AG10803 (cell line): ENCODE measurements at regions not wholly inside any gene's neighbourhood (a gene's known extent, or its start where the extent isn't known, plus 50 kb on each side); places are given as distances from the start of the nearest gene placed in this dataset.
A peak's percentile ranks its signal among the peaks of the same experiment; 100 is the strongest.

Experiments used
- DNase-seq: peaks from one replicate; pipeline ENCODE4 v3.0.0; 2010; ENCODE audit warnings: low read depth
- H3K4me3 ChIP-seq: 2 replicates; pipeline ENCODE4 v1.5.1; 2011; ENCODE audit warnings: mild to moderate bottlenecking, low read length, control low read depth
- CTCF ChIP-seq: conservative IDR thresholded peaks from 2 replicates; pipeline ENCODE4 v1.5.1; 2011; ENCODE audit warnings: mild to moderate bottlenecking, low read length, control low read depth, inconsistent platforms

GRCh38 chr4:175946472-175947116, 119.0 kb upstream of the WDR17 start:
- no peak overlapping the region for H3K4me3 ChIP-seq
- DNase-seq = peak; percentile 1

DNA sequence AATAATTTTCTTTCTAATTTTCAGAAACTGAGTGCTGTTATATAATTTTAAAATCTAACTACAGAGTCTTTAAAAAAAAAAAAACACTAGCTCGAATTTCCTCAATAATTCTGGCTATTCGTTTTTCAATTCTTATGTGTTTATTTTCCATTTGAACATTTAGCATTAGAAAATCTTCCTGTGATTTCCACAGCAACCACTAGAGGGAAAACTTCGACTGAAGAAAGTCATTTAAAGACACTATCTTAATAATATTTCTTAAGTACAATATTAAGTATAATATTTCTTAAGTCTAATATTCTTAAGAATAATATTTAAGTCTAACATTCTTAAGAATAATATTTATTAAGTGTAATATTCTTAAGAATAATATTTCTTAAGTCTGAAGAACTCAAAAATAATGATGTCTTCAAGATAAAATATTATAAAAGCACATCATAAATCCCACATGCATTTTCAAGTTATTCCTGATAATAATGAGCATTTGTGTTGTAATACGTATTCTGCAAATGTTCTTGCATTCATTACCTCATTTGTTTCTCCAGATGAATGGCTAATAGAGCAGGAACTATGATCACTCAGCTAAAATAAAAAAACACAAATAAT, 118.4 kb upstream of the WDR17 start:
- peak; percentile 74 for TF ChIP-seq CTCF
- no peak overlapping the region for H3K4me3 ChIP-seq
- peak; percentile 38 for DNase-seq

More at GRCh38 chr4:175946472-175947116, 119.0 kb upstream of the WDR17 start:
- peak; percentile 3 for TF ChIP-seq CTCF

GRCh38 chr4:175951794-175952193, 113.8 kb upstream of the WDR17 start:
- H3K4me3 ChIP-seq = no peak overlapping the region
- TF ChIP-seq CTCF = no peak
- no peak for DNase-seq

- no peak for TF ChIP-seq CTCF
- DNase-seq = no peak
- no peak overlapping the region for H3K4me3 ChIP-seq
These were observed 112.5 kb upstream of the WDR17 start for GRCh38 chr4:175953116-175953515.

DNA sequence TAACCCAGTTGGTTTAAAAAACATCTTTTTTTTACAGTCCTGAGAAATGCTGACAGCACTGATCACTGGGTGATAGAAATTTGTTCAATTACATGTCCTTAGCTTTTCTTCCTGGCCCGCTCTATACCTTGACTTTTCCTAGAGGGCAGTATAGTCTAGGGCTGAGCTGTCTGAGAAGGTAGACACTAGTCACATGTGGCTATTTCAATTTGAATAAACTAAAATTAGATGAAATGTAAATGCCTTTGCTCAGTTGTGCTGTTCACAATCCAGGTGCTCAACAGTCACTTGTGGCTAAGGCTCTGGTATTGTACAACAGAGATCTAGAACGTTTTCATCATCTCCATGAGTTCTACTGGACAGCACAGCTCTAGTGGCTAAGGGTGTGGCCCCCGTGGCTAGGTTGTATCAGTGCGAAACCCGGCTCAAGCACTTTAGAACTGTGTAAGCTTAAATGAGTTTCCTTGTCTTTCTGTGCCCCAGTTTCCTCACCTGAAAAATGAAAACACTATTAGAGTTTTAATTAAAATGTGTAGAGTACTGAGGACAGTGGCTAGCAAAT, 111.6 kb upstream of the WDR17 start:
- no peak for TF ChIP-seq CTCF
- no peak for DNase-seq
- H3K4me3 ChIP-seq = no peak overlapping the region

- DNase-seq = no peak
- no peak overlapping the region for H3K4me3 ChIP-seq
- TF ChIP-seq CTCF = no peak
These were observed 111.0 kb upstream of the WDR17 start for GRCh38 chr4:175954685-175955084.

DNA sequence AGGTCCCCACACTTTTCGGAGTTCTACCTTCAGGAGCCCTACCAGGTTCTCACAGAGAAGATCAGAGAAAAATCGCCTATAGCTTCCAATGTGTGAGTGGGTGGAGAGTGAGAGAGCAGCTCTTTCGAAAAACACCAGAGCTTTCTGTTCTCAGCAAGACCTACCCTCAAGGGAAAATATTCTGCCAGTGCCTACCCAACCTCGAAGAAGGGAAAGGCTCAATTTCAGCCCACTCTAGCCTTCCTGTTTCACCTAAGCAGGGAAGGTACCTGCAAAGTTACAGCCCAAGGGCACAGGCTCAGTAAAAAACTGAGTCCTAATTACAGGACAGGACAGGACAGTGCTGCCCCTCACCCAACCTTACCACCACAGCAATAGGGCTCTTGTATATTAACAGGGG, 104.0 kb upstream of the WDR17 start:
- no peak for TF ChIP-seq CTCF

More for the DNA sequence above, 104.0 kb upstream of the WDR17 start:
- H3K4me3 ChIP-seq = no peak overlapping the region
- no peak for DNase-seq
